ENCODE measurements at regions not wholly inside any gene's neighbourhood (a gene's known extent, or its start where the extent isn't known, plus 50 kb on each side); places are given as distances from the start of the nearest gene placed in this dataset.

DNA sequence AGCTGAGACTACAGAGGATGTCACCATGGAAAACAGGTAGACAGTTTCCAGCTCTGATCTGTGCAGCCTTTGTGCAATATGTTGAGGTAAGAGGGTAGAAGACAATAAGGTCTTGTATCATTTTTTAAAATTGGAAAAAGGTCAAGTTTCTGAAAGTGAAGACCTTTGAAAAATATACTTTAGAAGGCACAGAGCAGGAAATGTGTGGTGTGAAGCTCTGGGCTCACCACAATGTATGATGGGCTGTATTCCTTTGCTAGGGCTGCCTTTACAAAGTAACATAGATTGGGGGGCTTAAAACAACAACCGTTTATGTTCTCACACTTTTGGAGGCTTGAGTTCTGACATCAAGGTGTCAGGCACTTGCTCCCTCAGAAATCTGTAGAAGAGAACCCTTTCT lies 514.3 kb upstream of the JARID2 start:
- DNase-seq (ENCODE audit: low spot score), result no peak

DNA sequence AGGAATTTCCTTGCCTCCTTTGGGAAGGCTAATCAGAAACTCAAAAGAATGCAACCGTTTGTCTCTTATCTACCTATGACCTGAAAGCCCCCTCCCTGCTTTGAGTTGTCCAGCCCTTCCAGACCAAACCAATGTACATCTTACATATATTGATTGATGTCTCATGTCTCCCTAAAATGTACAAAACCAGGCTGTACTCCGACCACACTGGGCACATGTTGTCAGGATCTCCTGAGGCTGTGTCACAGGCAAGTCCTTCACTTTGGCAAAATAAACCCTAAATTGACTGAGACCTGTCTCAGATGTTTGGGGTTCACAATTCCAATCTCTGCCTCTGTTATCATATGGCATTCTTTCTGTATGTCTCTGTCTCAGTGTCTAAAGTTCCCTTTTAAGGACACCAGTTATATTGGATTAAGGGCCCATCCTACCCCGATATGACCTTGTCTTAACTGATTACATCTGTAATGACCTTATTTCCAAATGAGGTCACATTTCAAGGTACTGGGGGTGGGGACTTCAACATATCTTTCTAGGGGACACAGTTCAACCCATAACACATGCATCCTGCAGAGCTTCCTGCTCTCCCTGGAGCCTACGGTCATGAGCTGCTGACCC lies 513.5 kb upstream of the JARID2 start:
- no peak for DNase-seq (ENCODE audit: low spot score)

DNA sequence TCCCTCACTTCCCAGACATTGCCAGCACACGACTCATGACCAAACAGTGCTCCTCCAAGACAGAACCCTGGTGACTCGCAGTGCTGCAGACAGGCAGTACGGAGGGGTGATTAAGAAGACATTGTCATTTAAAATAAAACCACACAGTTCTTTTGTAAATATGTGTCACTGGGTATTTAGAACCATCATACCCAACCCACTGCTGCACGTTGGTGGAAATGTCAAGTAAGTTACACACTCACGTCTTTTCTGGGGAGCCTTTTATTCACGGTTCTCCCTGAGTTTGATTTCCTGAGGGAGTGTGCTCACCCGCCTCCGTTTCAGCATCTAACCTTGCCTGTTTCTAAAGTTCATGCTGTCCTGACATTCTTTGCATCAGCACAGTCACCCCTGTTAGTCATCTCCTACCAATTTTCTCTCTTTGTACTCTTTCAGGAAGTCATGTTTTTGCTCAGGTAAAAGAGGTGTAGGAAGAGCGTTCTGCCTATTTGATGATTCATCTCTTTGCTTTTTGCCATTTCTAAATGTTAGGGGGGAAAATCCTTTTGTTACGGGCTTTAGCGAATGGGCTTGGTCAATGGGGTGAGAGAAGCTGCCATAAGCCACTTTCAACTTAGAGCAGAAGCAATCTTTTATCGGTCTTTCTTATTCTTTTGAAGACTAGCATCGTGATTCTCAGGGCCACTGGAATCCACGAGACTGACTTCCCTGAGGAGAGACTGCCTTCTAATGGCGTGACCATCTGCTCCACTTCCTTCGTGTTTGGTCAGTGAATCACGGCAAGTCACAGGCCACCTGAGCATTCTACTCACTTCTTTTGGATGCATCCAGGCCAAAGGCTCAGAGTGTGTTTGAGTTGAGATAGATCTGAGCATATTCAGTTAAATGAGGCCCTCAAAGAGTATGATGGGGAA lies 512.8 kb upstream of the JARID2 start:
- peak; percentile 38 for DNase-seq (ENCODE audit: low spot score)

DNA sequence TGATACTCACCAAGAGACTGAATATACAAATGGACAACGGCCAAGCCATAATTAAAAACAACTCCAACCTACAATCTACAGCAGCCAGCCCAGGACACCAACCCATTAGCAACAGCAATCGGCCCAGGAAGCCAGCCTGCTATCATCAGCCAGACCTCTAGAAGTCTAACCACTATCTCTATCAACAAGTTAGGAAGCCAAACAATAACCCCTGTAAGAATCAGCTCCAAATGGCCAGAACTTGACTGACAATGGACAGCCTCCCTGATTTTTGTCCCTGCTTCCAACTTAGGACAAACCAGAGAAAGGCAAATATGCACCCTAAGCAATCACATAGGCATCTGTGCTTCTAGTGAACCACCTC lies 511.8 kb upstream of the JARID2 start:
- DNase-seq (ENCODE audit: low spot score), result no peak

DNA sequence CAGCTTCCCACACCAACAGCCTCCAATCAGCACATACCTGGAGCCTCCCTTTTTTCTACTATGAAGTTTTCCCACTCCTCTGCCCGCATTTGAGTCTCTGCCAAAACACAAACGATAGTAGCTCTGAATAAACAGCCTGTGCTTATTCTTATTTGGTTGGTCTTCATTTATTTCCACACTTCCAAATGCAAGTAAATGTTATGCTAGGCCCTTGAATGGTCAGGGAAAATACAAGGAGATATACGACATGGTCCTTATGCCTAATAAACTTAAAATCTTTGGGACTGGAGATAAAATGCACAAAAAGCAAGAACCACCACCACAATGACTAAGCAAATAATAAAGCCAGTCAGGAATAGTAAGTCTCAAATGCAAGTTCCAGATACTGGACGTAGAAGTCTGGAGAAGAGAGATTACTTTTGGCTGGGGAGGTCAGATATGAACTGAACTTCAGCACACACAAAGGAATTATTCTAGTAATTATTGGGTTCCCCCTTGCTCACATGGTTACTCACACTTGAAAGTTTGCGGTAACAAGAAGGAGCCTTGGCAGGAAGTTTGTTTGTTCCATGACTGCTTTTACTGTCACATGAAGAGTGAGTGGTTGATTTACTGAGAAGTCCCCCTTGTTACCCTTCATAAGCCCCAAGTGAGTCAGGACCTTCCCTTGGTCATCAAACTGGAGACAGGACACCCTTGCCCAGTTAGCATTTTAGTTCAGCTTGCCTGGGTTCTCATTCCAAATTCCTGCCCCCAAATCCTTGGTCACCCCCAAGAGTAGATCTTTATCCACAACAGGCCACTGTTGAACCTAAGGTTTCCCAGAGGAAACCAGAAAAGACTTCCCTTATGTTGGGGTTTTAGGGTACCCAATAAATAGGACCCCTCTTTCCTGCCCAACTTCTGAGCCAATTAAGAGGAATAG lies 511.2 kb upstream of the JARID2 start:
- DNase-seq (ENCODE audit: low spot score), result no peak

DNA sequence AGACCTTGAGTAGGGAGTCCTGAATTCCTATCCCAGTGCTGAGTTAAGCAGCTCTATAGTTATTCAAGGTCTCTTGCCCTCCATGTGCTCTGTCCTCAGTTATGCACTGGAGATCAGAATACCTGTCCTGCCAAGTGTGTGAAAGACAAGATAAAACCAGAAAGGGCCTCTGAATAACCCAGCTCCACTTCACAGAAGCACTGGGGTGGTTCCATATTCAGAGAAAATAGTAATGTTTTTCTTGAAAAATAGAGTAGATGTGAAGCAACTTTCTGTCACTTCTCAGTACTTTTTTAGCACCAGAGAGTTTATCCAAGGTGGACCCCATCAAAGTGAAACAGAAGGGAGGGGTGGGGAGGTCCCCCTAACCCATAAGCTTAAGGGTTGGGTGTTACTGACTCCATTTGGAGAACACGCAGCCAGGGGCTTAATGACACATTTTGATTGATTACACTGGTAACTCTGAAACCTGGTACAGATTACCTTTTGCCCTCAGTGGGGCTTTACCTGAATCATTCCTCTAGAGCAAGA lies 509.8 kb upstream of the JARID2 start:
- DNase-seq (ENCODE audit: low spot score), result no peak

DNA sequence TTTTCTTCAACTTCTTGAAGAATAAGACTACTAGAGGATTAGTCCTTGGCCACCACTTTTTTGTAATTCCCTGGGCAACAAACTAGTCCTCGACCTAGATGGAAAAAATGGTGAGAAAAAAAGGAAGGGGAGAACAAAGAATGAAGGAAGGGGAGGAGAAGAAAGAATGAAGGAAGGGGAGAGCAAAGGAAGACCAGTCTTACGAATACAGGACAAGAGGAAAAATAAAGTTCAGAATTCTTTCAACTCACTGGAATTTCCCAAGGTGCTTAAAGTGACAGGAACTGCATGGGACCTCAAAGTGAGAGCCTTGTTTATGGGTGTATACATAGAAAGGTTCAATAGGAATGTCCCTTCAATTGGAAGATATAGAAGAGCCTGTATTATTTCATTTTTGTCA lies 509.3 kb upstream of the JARID2 start:
- DNase-seq (ENCODE audit: low spot score), result no peak

DNA sequence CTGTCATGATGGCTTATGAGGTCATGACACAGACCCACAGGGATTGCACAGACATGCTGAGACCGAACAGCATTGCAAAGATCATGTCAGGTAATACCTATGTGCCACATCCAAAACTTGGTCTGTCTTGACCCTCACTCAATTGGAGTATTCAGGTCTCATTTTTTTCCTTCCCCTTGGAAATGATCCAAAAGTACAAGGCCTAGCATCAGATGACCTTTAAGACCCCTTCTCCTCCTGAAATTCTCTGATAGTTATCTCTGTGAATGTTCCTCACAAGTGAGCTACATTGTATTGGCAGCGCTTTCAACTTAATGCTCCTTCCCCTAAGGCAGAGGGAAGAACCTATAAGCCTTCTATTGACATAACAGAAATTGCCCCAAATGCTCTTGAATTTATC lies 507.4 kb upstream of the JARID2 start:
- no peak for DNase-seq (ENCODE audit: low spot score)

DNA sequence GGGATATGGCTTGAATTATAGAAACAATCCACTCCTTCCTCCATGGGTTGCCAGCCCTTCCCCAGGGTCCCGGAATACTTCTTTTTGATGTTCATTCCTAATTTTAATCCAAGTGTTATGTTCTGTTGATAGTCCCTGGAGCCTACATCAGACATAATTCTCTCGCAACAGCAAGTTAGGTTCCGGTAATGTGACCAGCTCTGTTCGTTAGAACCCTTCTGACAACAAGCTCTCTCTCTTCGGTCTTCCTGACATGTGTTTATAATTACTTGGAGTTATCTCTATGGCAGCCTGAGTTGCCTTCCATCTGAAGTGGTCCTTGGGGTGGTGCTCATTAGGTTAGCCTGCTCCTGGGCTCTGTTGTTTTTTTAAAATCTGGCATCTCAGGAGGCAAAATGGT lies 506.9 kb upstream of the JARID2 start:
- no peak for DNase-seq (ENCODE audit: low spot score)

DNA sequence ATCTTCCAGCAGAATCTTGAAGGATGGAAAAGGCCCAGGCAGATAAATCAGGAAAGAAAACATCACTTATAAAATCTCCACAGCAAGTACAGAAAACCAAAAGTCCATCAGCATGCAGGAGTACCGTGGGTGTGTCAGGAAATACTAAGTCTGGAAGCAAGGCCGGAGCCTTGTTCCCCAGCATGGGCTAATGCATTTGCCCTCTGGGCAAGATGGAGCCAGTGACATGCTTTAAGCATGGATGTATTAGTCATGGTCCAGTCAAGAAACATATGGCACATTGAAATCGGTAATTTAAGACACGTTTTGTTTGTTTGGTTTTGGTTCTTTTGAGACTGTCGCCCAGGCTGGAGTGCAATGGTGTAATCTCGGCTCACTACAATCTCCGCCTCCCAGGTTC lies 506.0 kb upstream of the JARID2 start:
- no peak for DNase-seq (ENCODE audit: low spot score)

DNA sequence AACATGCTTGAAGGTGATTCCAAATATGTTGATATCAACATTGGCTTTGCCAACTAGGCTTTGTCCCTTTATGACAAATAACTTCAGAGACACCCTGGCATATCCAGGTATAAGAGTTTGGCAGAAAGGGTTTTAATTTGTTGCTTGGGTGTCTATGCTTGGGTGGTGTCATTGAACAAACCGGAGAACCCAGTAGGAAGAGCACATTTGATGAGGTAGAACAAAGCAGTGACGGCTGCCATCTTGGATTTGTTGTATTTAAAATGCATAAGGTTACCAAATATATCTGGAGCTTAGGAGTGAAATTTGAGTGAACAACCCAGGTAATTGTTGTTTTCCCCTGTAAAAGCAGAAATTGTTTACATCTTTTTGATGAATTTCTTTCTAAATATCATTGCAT lies 503.7 kb upstream of the JARID2 start:
- DNase-seq (ENCODE audit: low spot score), result no peak

DNA sequence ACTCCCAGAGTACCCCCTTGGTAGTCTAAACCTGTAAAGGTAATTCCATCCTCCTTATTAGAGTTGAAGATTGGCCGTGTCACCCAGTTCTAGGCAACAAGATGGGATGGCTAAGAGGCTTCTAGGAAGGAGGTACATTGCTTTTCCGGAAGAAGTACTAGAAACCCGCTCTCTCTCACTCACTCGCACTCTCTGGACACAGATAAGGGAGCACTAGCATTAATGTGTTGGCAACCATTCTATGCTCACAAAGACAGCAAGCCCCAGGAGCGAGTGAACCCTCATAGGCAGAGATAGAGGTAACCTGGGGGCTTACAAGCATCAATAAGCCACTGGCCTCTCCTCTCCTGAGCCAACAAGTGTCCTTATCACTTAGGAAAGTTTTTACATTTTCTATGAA lies 503.2 kb upstream of the JARID2 start:
- no peak for DNase-seq (ENCODE audit: low spot score)

DNA sequence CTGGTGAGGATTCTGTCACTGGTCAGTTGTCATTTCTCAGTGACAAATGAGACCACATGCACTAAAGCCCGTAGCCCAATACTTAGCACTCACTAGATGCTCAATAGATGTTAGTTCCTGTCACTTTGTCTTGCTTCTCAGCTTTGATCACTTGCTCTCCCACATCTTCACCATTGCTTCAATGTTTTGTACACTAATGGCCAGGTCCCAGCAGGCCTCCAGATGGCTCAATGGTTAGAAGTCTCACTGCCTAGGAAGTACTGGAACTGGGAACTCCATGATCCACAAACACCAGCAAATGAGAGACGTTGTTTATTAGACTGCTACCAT lies 502.8 kb upstream of the JARID2 start:
- no peak for DNase-seq (ENCODE audit: low spot score)

DNA sequence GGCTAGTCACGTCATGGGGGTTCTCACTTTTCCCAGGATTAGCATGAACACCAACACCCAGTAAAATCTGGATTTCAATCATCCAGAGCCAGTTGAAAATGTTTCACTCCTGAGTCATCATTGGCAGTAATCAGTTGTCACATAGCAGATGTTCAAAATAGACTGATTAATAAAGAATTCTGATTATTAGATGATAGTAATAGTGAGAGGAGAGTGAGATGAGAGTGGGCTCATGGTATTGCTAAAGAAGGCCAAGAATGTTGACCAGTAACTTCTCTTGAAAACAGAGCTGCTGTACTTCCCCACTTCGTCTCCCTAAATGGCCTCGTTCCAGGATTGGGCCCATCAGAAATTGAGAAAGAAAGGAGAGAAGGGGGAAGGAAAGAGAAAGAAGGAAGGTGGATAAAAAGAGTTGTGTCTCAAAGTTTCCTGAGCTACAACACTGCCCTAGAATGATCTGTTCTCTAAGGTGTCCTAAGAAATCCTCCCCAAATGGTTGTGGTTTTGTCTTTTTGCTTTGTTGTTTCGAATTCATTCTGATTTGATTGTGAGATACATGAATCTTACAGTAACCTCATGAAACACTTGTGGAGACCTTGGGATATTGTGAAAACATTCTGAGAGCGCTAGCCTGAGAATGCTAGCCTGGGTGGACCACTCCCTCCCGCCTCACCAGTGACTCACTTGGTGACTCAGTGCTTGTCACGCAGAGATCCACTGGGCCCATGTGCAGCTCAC lies 502.2 kb upstream of the JARID2 start:
- DNase-seq (ENCODE audit: low spot score), result peak; percentile 94

DNA sequence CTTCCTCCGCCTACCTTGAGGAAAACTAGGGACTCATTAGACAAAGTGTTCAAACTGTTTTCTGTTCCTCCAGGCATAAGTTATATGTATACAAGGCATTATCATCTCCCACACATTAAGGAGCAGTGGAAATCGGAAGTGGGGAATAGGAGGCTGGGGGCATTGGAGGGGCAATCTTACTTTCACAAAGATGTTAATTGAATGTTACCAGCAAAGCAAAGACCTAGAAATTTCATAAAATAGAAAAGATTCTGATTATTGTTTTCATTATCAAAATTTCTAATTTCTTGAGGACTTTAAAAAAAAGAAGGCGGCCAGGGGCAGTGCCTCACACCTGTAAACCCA lies 501.7 kb upstream of the JARID2 start:
- DNase-seq (ENCODE audit: low spot score), result no peak

DNA sequence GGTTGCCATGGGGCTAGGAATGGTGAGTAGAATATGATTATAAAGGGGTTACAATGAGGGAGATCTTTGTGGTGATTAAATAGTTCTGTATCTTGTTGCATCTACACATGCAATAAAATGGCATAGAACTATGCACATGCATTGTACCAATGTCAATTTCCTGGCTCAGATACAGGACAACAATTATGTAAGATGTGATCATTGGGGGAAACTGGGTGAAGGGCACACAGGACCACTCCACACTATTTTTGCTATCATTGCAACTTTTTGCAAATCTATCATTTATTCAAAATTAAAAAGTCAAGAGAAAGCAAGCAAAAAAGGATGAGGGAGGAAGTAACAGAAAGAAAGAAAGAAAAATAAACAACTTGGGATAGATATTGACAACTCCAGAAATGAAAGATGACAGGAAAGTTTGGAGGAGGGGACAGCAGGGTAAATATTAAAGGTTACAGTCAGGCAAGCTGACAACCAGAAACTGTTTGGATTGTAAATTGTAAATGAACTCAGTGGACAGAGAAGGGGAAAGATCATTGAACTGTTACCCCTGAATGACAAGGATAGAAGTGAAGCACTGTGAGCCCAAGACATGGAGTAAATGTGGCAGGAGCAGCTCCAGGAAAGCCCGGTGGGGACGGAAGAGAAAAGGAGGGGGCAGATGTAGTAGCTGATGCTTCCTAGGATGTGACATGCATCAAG lies 499.6 kb upstream of the JARID2 start:
- no peak for DNase-seq (ENCODE audit: low spot score)

DNA sequence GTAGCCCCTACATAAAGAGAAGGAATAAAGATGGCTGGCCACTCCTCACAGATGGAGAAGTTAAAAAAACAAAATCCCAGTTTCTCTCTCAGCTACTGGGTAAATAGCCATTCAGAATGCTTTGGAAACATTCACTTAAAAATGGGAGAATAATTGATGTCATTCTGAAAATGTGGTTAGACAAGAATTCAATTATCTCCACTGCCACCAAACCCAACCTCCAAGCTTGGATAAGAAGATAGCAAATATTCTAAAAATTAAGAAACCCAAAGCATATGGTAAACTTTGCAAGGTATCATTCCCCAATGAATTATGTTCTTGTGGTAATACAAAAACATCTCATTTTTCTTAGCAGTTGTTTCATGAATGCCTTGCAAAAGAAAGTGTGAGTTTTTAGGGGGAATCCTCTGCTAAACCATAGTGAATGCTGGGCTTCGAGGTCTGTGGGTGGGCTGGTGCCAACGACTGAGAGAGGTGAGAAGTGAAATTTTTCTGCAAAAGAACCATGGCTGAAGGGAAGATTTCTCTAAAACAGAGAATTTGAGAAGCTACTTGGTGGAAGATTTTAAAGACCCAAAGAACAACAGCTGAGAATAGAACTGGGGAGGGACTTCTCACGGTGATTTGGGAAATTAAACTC lies 497.9 kb upstream of the JARID2 start:
- DNase-seq (ENCODE audit: low spot score), result no peak

DNA sequence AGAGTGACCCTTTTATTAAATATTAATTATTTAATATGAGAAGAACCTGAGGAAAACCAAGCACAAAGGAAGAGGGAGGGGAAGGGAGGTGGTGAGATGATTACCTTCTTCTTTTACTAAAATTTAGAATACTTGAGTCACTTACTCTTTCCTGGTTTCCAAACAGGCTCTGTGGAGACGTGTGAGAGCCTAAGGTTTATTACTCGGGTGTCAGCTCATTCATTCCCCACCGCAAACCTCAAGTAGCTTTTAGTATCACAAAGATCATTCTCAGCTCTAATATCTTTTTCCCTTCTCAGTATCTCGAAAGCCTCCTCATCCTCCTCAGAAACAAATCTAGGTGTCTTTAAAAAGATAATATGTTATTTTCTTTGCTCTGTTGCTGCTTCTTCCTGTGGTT lies 497.2 kb upstream of the JARID2 start:
- DNase-seq (ENCODE audit: low spot score), result no peak

DNA sequence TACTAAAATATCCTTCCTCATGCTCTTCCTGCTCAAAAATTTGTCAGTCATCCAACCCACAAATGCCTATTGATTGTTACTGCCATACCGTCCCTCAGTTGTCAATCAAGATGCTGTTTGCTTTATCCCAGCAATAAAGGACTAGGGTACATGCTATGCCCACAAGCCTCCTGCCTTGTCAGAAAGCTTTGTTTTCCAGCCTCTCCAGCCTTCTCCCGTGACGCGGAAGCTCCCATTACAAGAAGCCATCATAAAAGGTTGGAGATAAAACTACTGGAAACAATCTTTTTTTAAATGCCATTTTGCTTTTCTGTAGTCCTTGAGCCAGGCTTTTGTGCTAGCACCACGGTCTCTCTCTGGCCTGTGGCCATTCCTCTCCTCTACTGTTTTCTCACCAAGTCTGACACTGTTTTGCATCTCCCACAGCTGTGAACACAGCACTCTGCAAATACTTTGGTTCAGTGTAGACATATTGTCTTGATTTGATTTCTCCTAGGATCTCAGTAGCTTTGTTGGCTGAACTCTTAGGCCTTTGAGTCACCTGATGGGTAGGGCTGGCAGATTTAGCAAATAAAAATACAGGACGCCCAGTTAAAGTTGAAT lies 495.7 kb upstream of the JARID2 start:
- DNase-seq (ENCODE audit: low spot score), result no peak

DNA sequence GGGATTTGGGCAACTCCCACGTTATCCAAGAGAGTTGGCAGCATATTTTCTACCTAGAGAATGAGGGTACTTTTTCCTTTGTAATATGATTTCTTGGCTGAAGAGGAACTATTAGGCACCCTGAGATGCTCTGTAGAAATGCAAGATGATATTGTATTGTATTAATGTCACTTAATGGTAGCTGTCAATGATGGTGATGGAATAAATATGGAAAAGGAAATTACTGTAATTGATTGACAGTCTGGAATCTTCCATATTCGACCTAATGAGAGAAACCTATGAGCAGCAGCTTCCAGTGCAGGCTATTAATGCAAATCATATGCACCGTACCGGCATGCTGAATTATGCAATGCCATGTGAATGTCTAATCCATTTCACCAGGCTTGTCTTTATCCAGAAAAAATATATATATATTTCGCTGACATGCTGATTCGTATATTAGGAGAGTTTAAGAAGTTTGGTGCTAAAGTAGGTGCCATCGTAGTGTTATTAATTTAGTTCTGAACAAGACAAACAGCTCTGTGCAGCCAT lies 494.2 kb upstream of the JARID2 start:
- no peak for DNase-seq (ENCODE audit: low spot score)

Data from LoVo (cell line).